ENCODE measurements at regions not wholly inside any gene's neighbourhood (a gene's known extent, or its start where the extent isn't known, plus 50 kb on each side); places are given as distances from the start of the nearest gene placed in this dataset.

- Mint-ChIP-seq H3K27ac (no peak overlapping the region), H3K36me3 (ENCODE audit: low read depth) (no peaks in the 10 kb centered on the region), H3K9me3 (no peaks in the 10 kb centered on the region), H3K27me3 (peaks cover 11% of the 10 kb centered on the region), H3K4me3 (no peak overlapping the region), H3K4me1 (ENCODE audit: low read depth) (no peaks in the 10 kb centered on the region)
- DNase-seq, result no peak
Measured at GRCh38 chr5:109531262-109531661, 121.5 kb upstream of the PJA2 start.

- DNase-seq, result no peak
- Mint-ChIP-seq H3K36me3 (ENCODE audit: low read depth) (no peaks in the 10 kb centered on the region), H3K9me3 (no peaks in the 10 kb centered on the region), H3K27ac (no peak overlapping the region), H3K4me1 (ENCODE audit: low read depth) (no peaks in the 10 kb centered on the region), H3K4me3 (no peak overlapping the region), H3K27me3 (peaks cover 6% of the 10 kb centered on the region)
Measured at GRCh38 chr5:109529987-109530386, 120.2 kb upstream of the PJA2 start.

GRCh38 chr5:109529520-109529919 is 119.7 kb upstream of the PJA2 start:
- DNase-seq, result no peak
- H3K27me3 Mint-ChIP-seq, result peaks cover 6% of the 10 kb centered on the region
- no peaks in the 10 kb centered on the region for H3K4me1 Mint-ChIP-seq (ENCODE audit: low read depth)
- H3K4me3 Mint-ChIP-seq, result no peak overlapping the region
- no peaks in the 10 kb centered on the region for H3K36me3 Mint-ChIP-seq (ENCODE audit: low read depth)
- H3K27ac Mint-ChIP-seq, result no peak overlapping the region
- H3K9me3 Mint-ChIP-seq, result no peaks in the 10 kb centered on the region

GRCh38 chr5:109524555-109524954 is 114.8 kb upstream of the PJA2 start:
- no peak overlapping the region for H3K27ac Mint-ChIP-seq
- H3K36me3 Mint-ChIP-seq (ENCODE audit: low read depth), result no peaks in the 10 kb centered on the region
- no peaks in the 10 kb centered on the region for H3K9me3 Mint-ChIP-seq
- H3K4me1 Mint-ChIP-seq (ENCODE audit: low read depth), result no peaks in the 10 kb centered on the region
- no peaks in the 10 kb centered on the region for H3K27me3 Mint-ChIP-seq
- DNase-seq, result no peak
- no peak overlapping the region for H3K4me3 Mint-ChIP-seq

GRCh38 chr5:109524026-109524425 is 114.3 kb upstream of the PJA2 start:
- Mint-ChIP-seq H3K4me3 (no peak overlapping the region), H3K4me1 (ENCODE audit: low read depth) (no peaks in the 10 kb centered on the region), H3K9me3 (no peaks in the 10 kb centered on the region), H3K36me3 (ENCODE audit: low read depth) (no peaks in the 10 kb centered on the region), H3K27ac (no peak overlapping the region), H3K27me3 (no peaks in the 10 kb centered on the region)
- no peak for DNase-seq

- DNase-seq, result no peak
- H3K36me3 Mint-ChIP-seq (ENCODE audit: low read depth), result no peaks in the 10 kb centered on the region
- H3K27me3 Mint-ChIP-seq, result no peaks in the 10 kb centered on the region
- no peak overlapping the region for H3K4me3 Mint-ChIP-seq
- no peak overlapping the region for H3K27ac Mint-ChIP-seq
- no peaks in the 10 kb centered on the region for H3K9me3 Mint-ChIP-seq
- no peaks in the 10 kb centered on the region for H3K4me1 Mint-ChIP-seq (ENCODE audit: low read depth)
Measured at GRCh38 chr5:109522404-109522803, 112.6 kb upstream of the PJA2 start.

DNA sequence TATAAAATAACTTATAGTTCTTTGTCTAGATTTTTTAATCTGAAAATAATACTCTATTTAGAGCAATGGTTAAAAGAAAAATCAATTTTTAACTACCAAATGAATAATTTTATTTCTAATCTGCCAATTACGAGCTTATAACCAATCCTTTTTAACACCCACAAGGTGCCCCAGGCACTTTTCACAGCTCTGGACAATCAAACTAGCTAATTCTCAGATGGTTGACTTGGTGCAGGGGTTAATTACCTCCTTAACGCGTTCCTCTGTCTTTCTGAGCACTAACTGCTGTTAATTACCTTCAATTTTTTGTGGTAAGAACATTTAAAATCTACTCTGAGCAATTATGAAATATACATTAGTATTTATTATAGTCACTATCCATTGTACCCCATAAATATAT is 109.6 kb upstream of the PJA2 start:
- no peak for DNase-seq
- Mint-ChIP-seq H3K4me3 (no peak overlapping the region), H3K27ac (no peak overlapping the region), H3K9me3 (no peaks in the 10 kb centered on the region), H3K4me1 (ENCODE audit: low read depth) (no peaks in the 10 kb centered on the region), H3K27me3 (no peaks in the 10 kb centered on the region), H3K36me3 (ENCODE audit: low read depth) (no peaks in the 10 kb centered on the region)

GRCh38 chr5:109516390-109516789 is 106.6 kb upstream of the PJA2 start:
- Mint-ChIP-seq H3K9me3 (no peaks in the 10 kb centered on the region), H3K4me1 (ENCODE audit: low read depth) (peaks cover 5% of the 10 kb centered on the region), H3K4me3 (no peak overlapping the region)

GRCh38 chr5:109511980-109512734 is 102.4 kb upstream of the PJA2 start:
- no peaks in the 10 kb centered on the region for H3K36me3 Mint-ChIP-seq (ENCODE audit: low read depth)
- H3K9me3 Mint-ChIP-seq, result no peaks in the 10 kb centered on the region
- no peak overlapping the region for H3K27ac Mint-ChIP-seq
- no peak overlapping the region for H3K4me3 Mint-ChIP-seq
- H3K4me1 Mint-ChIP-seq (ENCODE audit: low read depth), result peaks cover 5% of the 10 kb centered on the region
- DNase-seq, result no peak
- no peaks in the 10 kb centered on the region for H3K27me3 Mint-ChIP-seq

More at GRCh38 chr5:109516390-109516789, 106.6 kb upstream of the PJA2 start:
- H3K27ac Mint-ChIP-seq, result no peak overlapping the region
- no peak for DNase-seq
- no peaks in the 10 kb centered on the region for H3K27me3 Mint-ChIP-seq
- H3K36me3 Mint-ChIP-seq (ENCODE audit: low read depth), result no peaks in the 10 kb centered on the region

GRCh38 chr5:109506556-109506955 is 96.8 kb upstream of the PJA2 start:
- H3K4me3 Mint-ChIP-seq, result no peak overlapping the region
- DNase-seq, result no peak

DNA sequence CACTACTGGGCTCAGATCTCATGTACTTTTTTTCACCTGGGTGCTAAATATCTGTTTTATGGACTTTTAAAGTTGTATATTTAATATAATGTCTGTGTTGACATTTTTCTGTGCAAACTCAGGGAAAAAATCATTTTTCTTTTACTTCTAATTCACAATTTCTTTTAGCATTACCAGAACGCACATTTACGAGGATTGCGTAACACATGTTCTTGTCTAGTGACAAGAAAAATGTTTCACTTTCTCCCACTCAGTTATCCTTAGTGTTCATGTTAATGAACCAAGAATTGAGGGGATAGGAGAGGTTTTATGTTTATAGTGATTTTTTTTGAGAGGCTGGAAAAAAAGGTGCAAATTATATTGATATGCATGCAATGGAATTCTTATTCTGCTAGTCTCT is 86.3 kb upstream of the PJA2 start:
- H3K36me3 Mint-ChIP-seq (ENCODE audit: low read depth), result no peaks in the 10 kb centered on the region
- H3K27ac Mint-ChIP-seq, result no peak overlapping the region
- no peak overlapping the region for H3K4me3 Mint-ChIP-seq
- peaks cover 29% of the 10 kb centered on the region for H3K27me3 Mint-ChIP-seq
- H3K4me1 Mint-ChIP-seq (ENCODE audit: low read depth), result no peaks in the 10 kb centered on the region
- no peaks in the 10 kb centered on the region for H3K9me3 Mint-ChIP-seq
- no peak for DNase-seq

More at GRCh38 chr5:109506556-109506955, 96.8 kb upstream of the PJA2 start:
- Mint-ChIP-seq H3K27ac (no peak overlapping the region), H3K36me3 (ENCODE audit: low read depth) (no peaks in the 10 kb centered on the region), H3K9me3 (no peaks in the 10 kb centered on the region), H3K27me3 (peaks cover 7% of the 10 kb centered on the region), H3K4me1 (ENCODE audit: low read depth) (no peaks in the 10 kb centered on the region)

DNA sequence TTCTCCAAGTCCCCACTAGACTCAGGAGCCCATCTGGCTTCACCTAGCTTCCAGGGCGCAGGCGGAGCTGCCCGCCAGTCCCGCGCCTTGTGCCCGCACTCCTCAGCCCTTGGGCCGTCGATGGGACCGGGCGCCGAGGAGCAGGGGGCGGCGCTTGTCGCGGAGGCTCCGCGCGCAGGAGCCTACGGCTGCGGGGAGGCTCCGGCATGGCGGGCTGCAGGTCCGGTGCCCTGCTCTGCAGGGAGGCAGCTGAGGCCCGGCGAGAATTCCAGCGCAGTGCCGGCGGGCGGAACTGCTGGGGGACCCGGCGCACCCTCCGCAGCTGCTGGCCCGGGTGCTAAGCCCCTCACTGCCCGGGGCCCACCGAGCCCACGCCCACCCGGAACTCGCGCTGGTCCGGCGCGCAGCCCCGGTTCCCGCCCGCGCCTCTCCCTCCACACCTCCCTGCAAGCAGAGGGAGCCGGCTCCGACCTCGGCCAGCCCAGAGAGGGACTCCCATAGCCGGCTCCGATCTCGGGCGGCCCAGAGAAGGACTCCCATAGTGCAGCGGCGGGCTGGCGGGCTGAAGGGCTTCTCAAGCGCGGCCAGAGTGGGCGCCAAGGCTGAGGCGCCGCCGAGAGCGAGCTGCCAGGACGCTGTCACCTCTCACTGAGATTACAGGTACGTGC is 78.1 kb upstream of the PJA2 start:
- no peaks in the 10 kb centered on the region for H3K9me3 Mint-ChIP-seq
- peaks cover 10% of the 10 kb centered on the region for H3K27me3 Mint-ChIP-seq
- no peak overlapping the region for H3K4me3 Mint-ChIP-seq
- no peaks in the 10 kb centered on the region for H3K36me3 Mint-ChIP-seq (ENCODE audit: low read depth)
- no peak for DNase-seq
- H3K27ac Mint-ChIP-seq, result no peak overlapping the region
- no peaks in the 10 kb centered on the region for H3K4me1 Mint-ChIP-seq (ENCODE audit: low read depth)

DNA sequence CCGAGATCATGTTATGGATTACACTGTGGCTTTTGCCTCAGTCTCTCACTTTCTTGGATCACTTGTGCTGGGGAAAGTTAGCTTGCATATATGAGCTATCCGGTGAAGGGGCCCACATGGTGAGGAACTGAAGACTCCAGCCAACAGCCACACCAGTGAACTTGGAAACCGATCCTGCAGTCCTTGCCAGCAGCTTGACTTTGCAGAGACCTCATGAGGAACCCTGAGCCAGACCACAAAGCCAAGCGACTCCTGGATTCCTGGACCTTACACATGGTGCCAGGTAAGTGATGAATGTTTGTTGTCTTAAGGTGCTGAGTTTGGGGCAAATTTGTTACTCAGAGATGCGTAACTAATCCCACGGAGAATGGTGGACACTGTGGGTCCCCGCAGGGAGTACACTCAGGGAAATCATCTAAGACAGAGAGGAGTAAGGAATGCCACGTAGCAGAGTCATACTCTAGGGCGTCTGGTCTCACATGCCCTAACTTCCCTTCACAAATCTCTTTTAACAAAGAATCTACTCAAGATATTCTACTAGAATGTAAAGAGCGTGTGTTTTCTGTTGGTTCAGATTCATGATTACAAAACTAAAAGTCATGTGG is 76.5 kb upstream of the PJA2 start:
- Mint-ChIP-seq H3K36me3 (ENCODE audit: low read depth) (no peaks in the 10 kb centered on the region), H3K27ac (no peak overlapping the region), H3K9me3 (no peaks in the 10 kb centered on the region), H3K4me3 (no peak overlapping the region), H3K27me3 (peaks cover 2% of the 10 kb centered on the region), H3K4me1 (ENCODE audit: low read depth) (no peaks in the 10 kb centered on the region)
- DNase-seq, result no peak

- Mint-ChIP-seq H3K4me3 (no peak overlapping the region), H3K27me3 (no peaks in the 10 kb centered on the region), H3K9me3 (no peaks in the 10 kb centered on the region), H3K4me1 (ENCODE audit: low read depth) (no peaks in the 10 kb centered on the region), H3K36me3 (ENCODE audit: low read depth) (no peaks in the 10 kb centered on the region), H3K27ac (no peak overlapping the region)
- DNase-seq, result no peak
Measured at GRCh38 chr5:109485030-109485429, 75.3 kb upstream of the PJA2 start.

- Mint-ChIP-seq H3K27ac (no peak overlapping the region), H3K36me3 (ENCODE audit: low read depth) (no peaks in the 10 kb centered on the region), H3K4me3 (no peak overlapping the region), H3K9me3 (no peaks in the 10 kb centered on the region), H3K27me3 (no peaks in the 10 kb centered on the region), H3K4me1 (ENCODE audit: low read depth) (no peaks in the 10 kb centered on the region)
- no peak for DNase-seq
Measured at GRCh38 chr5:109484597-109484996, 74.8 kb upstream of the PJA2 start.

Data from activated T-cell treated with anti-CD3 and anti-CD28 coated beads, Interleukin-2, amount 50 U/mL, for 24 hours (primary cell).